GM10248 (cell line): ENCODE measurements at regions not wholly inside any gene's neighbourhood (a gene's known extent, or its start where the extent isn't known, plus 50 kb on each side); places are given as distances from the start of the nearest gene placed in this dataset.

Experiments
- CTCF ChIA-PET: fragments of 300-600 bp; sonication (Branson Sonifier 250); formaldehyde crosslinking; extraction: SDS; loops from one replicate; lab custom pipeline; 2021; ENCODE audit warnings: antibody characterized with exemption; lab: Yijun Ruan, JAX
- POLR2A ChIA-PET: fragments of 350-650 bp; sonication (Branson Sonifier 250); formaldehyde crosslinking; extraction: SDS; loops from one replicate; lab custom pipeline; 2020; ENCODE audit warnings: antibody characterized with exemption; lab: Yijun Ruan, JAX
- DNase-seq: peaks from one replicate; pipeline ENCODE4 v3.0.0; 2012; ENCODE audit errors: extremely low spot score
- CTCF ChIP-seq: IDR thresholded peaks from 2 replicates; pipeline ENCODE4 v1.5.1; 2012; ENCODE audit warnings: mild to moderate bottlenecking, low read depth; ENCODE audit errors: extremely low read depth, missing control alignments, control extremely low read depth

GRCh38 chr4:66059556-66059955 is 389.3 kb upstream of the EPHA5 start:
- CTCF ChIA-PET: no interaction called here
- POLR2A ChIA-PET: no interaction called here
- TF ChIP-seq CTCF: no peak
- DNase-seq: no peak

- no peak for DNase-seq
- CTCF ChIA-PET: interaction anchor here (1.4 kb wide), 1 partner anchor 12 kb away, joined by 4 read pairs; no protein-coding TSS in a partner anchor
- no peak for TF ChIP-seq CTCF
- POLR2A ChIA-PET: no interaction called here
These were observed 388.8 kb upstream of the EPHA5 start for GRCh38 chr4:66059136-66059535.

- ChIA-PET CTCF (no interaction called here), POLR2A (no interaction called here)
- DNase-seq: no peak
- TF ChIP-seq CTCF: no peak
These were observed 385.7 kb upstream of the EPHA5 start for GRCh38 chr4:66055999-66056398.

GRCh38 chr4:66052426-66052825 is 382.1 kb upstream of the EPHA5 start:
- CTCF ChIA-PET: no interaction called here
- TF ChIP-seq CTCF: no peak
- no peak for DNase-seq
- POLR2A ChIA-PET: no interaction called here

- CTCF ChIA-PET: no interaction called here
- TF ChIP-seq CTCF: no peak
- no peak for DNase-seq
- POLR2A ChIA-PET: no interaction called here
These were observed 378.6 kb upstream of the EPHA5 start for GRCh38 chr4:66048861-66049260.

DNA sequence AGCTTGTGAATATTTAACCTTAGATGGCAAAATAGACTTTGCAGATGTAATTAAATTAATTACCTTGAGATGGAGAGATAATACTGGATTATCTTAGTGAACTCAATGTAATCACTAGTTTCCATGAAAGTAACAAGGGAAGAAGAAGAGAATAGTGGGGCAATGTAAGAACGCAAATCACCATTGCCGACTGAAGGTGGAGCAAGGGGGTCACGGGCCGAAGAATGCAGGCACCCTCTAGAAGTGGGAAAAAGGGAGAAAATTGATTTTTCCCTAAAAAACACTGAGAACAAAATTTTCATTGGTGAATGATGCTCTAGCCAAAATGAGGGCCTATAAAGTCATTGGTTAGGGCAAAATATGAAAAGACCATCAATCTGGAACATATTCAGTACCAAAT is 375.6 kb upstream of the EPHA5 start:
- ChIA-PET CTCF (no interaction called here), POLR2A (no interaction called here)
- DNase-seq: no peak
- no peak for TF ChIP-seq CTCF

DNA sequence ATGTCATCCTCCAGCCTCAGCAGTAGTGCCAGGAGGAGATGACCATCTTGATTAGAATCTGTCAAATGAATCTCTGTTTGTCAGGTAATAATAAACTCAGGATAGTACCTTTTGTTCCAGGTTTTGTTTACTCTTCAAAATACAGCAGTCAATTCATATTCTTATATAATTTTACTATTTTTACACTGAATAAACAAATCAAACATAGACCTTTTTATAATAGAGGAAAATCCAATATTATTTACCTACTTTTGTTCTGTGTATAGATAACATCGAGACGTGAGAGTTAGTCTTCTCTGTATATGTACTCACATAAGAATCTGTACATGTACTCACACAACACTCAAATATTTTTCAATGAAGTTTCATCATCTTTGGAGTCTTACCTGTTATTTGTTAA is 365.4 kb upstream of the EPHA5 start:
- no peak for DNase-seq
- TF ChIP-seq CTCF: no peak
- ChIA-PET POLR2A (no interaction called here), CTCF (no interaction called here)
